ENCODE measurements at regions not wholly inside any gene's neighbourhood (a gene's known extent, or its start where the extent isn't known, plus 50 kb on each side); places are given as distances from the start of the nearest gene placed in this dataset.

DNA sequence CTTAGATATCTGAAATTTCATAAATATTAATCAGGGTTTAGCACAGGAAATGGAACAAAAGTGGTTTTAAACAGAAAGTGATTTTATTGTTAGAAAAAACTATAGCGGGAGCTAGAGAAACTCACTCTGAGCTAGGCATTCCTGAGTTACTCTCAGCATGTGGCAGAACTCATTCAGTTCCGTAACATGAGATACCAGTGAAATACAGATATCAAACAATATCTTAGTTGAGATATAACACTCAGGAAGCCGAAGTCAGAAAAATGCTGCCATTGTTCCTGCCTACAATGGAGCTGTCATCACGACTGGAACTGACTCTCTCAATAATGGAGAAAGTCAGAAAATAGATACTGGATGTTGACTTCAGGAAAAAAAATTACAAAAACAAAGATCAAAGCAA, 1428.7 kb downstream of the PCDH18 start:
- TF ChIP-seq, protein P1, sequence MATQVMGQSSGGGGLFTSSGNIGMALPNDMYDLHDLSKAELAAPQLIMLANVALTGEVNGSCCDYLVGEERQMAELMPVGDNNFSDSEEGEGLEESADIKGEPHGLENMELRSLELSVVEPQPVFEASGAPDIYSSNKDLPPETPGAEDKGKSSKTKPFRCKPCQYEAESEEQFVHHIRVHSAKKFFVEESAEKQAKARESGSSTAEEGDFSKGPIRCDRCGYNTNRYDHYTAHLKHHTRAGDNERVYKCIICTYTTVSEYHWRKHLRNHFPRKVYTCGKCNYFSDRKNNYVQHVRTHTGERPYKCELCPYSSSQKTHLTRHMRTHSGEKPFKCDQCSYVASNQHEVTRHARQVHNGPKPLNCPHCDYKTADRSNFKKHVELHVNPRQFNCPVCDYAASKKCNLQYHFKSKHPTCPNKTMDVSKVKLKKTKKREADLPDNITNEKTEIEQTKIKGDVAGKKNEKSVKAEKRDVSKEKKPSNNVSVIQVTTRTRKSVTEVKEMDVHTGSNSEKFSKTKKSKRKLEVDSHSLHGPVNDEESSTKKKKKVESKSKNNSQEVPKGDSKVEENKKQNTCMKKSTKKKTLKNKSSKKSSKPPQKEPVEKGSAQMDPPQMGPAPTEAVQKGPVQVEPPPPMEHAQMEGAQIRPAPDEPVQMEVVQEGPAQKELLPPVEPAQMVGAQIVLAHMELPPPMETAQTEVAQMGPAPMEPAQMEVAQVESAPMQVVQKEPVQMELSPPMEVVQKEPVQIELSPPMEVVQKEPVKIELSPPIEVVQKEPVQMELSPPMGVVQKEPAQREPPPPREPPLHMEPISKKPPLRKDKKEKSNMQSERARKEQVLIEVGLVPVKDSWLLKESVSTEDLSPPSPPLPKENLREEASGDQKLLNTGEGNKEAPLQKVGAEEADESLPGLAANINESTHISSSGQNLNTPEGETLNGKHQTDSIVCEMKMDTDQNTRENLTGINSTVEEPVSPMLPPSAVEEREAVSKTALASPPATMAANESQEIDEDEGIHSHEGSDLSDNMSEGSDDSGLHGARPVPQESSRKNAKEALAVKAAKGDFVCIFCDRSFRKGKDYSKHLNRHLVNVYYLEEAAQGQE (IDR thresholded peaks at IDR 0.05; ENCODE audit: insufficient replicate concordance, low read depth), result no peak
- TF ChIP-seq, protein P2, sequence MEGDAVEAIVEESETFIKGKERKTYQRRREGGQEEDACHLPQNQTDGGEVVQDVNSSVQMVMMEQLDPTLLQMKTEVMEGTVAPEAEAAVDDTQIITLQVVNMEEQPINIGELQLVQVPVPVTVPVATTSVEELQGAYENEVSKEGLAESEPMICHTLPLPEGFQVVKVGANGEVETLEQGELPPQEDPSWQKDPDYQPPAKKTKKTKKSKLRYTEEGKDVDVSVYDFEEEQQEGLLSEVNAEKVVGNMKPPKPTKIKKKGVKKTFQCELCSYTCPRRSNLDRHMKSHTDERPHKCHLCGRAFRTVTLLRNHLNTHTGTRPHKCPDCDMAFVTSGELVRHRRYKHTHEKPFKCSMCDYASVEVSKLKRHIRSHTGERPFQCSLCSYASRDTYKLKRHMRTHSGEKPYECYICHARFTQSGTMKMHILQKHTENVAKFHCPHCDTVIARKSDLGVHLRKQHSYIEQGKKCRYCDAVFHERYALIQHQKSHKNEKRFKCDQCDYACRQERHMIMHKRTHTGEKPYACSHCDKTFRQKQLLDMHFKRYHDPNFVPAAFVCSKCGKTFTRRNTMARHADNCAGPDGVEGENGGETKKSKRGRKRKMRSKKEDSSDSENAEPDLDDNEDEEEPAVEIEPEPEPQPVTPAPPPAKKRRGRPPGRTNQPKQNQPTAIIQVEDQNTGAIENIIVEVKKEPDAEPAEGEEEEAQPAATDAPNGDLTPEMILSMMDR (IDR thresholded peaks at IDR 0.05; ENCODE audit: insufficient read depth, low read length), result no peak
- TF ChIP-seq GABPA (IDR thresholded peaks at IDR 0.05; ENCODE audit: low read depth) (no peak), POLR2AphosphoS5 (IDR thresholded peaks at IDR 0.05; ENCODE audit: low read depth) (no peak)

Data from HL-60 (cell line).